Bronchial epithelial cell (primary cell): ENCODE measurements at regions not wholly inside any gene's neighbourhood (a gene's known extent, or its start where the extent isn't known, plus 50 kb on each side); places are given as distances from the start of the nearest gene placed in this dataset.

Experiments used
- DNase-seq: peaks from one replicate; pipeline ENCODE4 v3.0.0-alpha.2; 2010; ENCODE audit warnings: low read depth
- FAIRE-seq: peaks from 2 replicates; lab custom pipeline; 2011; peaks lifted over from hg19 to GRCh38; lab: Jason Lieb, UNC
- H3K27me3 ChIP-seq: 2 replicates; pipeline ENCODE4 v1.5.1; 2011; ENCODE audit warnings: low read length; ENCODE audit not compliant: control insufficient read depth, insufficient read depth
- H3K36me3 ChIP-seq: 2 replicates; pipeline ENCODE4 v1.5.1; 2011; ENCODE audit warnings: low read length; ENCODE audit not compliant: control insufficient read depth, insufficient read depth
- H3K4me3 ChIP-seq: 2 replicates; pipeline ENCODE4 v1.5.1; 2011; ENCODE audit warnings: mild to moderate bottlenecking, low read depth, low read length, control low read depth
- CTCF ChIP-seq: IDR thresholded peaks from 2 replicates; pipeline ENCODE4 v1.5.1; 2011; ENCODE audit warnings: mild to moderate bottlenecking, moderate library complexity, low read length, control low read depth, inconsistent platforms; ENCODE audit not compliant: insufficient read depth, severe bottlenecking

GRCh38 chr16:47854737-47855136 lies 301.1 kb downstream of the ABCC12 start:
- TF ChIP-seq CTCF, result no peak
- H3K4me3 ChIP-seq, result no peak overlapping the region
- no peaks in the 10 kb centered on the region for H3K27me3 ChIP-seq
- no peak for DNase-seq
- no peaks in the 10 kb centered on the region for H3K36me3 ChIP-seq
- no peak for FAIRE-seq

GRCh38 chr16:47852991-47853390 lies 302.8 kb downstream of the ABCC12 start:
- no peak overlapping the region for H3K4me3 ChIP-seq
- DNase-seq (no peak), FAIRE-seq (no peak)
- no peaks in the 10 kb centered on the region for H3K27me3 ChIP-seq
- no peak for TF ChIP-seq CTCF
- no peaks in the 10 kb centered on the region for H3K36me3 ChIP-seq

GRCh38 chr16:47851146-47851545 lies 304.6 kb downstream of the ABCC12 start:
- H3K27me3 ChIP-seq, result no peaks in the 10 kb centered on the region
- no peak for TF ChIP-seq CTCF
- FAIRE-seq (no peak), DNase-seq (peak; percentile 39)
- H3K36me3 ChIP-seq, result no peaks in the 10 kb centered on the region
- no peak overlapping the region for H3K4me3 ChIP-seq

- no peak for DNase-seq
- TF ChIP-seq CTCF, result no peak
- H3K36me3 ChIP-seq, result no peaks in the 10 kb centered on the region
- no peak overlapping the region for H3K4me3 ChIP-seq
- no peak for FAIRE-seq
- H3K27me3 ChIP-seq, result no peaks in the 10 kb centered on the region
Measured at GRCh38 chr16:47849736-47850135, 306.1 kb downstream of the ABCC12 start.

GRCh38 chr16:47848421-47849109 lies 307.2 kb downstream of the ABCC12 start:
- H3K4me3 ChIP-seq, result no peak overlapping the region
- H3K27me3 ChIP-seq, result no peaks in the 10 kb centered on the region
- H3K36me3 ChIP-seq, result no peaks in the 10 kb centered on the region
- FAIRE-seq (peak; percentile 97), DNase-seq (peak; percentile 95)
- TF ChIP-seq CTCF, result no peak

GRCh38 chr16:47847220-47847970 lies 308.4 kb downstream of the ABCC12 start:
- Histone ChIP-seq H3K4me3 (no peak overlapping the region), H3K36me3 (no peaks in the 10 kb centered on the region), H3K27me3 (no peaks in the 10 kb centered on the region)
- TF ChIP-seq CTCF, result no peak
- DNase-seq, result peak; percentile 98
- peak; percentile 83 for FAIRE-seq
